ENCODE measurements at regions not wholly inside any gene's neighbourhood (a gene's known extent, or its start where the extent isn't known, plus 50 kb on each side); places are given as distances from the start of the nearest gene placed in this dataset.
"Not testable (repeated sequence)": the region's sequence is repeated elsewhere in the genome, so short reads cannot be mapped to it uniquely, and the experiment has no call there.

DNA sequence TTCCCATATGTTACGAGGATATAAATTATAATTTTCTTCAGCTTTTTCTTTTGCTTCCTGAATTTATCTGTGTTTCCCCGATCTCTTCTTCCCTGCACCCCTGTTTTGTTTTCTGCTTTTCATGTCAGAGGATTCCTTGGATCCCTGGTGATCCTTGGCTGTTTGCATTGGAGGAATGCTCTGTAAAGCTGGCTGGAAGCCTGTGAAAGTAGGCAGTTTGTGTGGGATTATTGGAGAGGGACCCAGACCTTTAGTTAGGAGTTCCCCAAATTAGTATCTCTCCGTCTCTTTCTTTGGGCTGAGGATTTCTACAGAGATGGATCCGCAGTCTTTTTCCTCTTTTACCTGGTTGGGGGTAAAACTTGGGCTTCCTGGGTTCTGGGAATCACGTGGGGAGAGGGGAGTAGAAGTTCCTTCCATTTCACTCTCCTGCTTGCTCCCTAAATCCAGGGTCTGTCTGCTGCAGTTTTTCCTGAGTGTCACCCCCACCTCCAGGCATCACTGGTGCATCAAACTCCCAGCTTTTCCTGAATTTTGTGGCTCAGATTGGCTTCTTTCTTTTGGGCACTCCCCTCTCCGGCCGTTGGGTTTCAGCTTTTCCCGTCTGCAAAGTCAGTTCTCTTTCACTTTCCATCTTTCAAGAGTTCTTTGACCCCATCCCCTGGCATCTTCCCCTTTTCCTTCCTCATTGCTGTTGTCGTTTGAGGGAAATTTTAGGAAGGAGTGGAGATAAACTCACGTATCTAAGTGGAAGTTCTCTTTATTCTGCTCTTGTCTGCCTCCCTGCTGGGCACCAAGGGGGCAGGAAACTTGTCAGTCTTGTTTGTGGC lies 79.1 kb upstream of the ALX4 start:
- no peak for DNase-seq

GRCh38 chr11:44389963-44390605 lies 80.1 kb upstream of the ALX4 start:
- no peak for DNase-seq

DNA sequence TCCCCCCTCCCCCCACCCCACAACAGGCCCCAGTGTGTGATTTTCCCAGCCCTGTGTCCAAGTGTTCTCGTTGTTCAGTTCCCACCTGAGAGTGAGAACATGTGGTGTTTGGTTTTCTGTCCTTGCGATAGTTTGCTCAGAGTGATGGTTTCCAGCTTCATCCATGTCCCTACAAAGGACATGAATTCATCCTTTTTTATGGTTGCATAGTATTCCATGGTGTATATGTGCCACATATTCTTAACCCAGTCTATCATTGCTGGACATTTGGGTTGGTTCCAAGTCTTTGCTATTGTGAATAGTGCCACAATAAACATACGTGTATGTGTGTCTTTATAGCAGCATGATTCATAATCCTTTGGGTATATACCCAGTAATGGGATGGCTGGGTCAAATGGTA lies 81.1 kb upstream of the ALX4 start:
- DNase-seq = not testable (repeated sequence)

DNA sequence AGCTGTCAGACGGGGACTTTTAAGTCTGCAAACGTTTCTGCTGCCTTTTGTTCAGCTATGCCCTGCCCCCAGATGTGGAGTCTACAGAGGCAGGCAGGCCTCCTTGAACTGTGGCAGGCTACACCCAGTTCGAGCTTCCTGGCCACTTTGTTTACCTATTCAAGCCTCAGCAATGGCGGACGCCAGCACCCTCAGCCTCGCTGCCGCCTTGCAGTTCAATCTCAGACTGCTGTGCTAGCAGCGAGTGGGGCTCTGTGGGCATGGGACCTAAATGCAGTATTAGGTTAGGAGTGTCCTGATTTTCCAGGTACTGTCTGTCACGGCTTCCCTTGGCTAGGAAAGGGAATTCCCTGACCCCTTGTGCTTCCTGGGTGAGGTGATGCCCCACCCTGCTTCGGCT lies 86.8 kb upstream of the ALX4 start:
- not testable (repeated sequence) for DNase-seq

DNA sequence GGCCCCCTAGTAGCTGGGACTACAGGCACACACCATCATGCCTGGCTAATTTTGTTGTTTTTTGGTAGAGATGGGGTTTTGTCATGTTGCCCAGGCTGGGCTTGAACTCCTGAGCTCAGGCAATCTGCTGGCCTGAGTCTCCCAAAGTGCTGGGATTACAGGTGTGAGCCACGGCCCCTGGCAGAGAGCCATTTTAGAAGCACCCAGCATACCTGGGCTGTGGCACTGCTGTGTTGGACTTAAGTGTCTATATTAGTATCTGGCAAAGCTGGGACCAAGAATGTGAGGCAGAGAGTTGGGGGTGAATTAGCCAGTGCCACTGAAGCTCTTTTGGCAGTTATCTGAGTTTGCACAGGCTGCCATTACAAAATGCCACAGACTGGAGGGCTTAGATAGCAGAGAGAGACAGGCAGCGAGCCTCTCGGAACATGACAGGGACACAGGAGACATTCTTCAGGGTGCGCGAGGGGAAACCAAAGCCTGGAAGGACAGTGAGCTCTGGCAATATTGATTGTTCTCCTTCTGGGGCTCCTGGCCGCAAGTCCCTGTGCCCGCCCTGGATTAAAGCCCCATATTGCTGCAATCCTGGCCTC lies 87.7 kb upstream of the ALX4 start:
- no peak for DNase-seq

GRCh38 chr11:44398266-44399030 lies 88.5 kb upstream of the ALX4 start:
- DNase-seq = no peak

DNA sequence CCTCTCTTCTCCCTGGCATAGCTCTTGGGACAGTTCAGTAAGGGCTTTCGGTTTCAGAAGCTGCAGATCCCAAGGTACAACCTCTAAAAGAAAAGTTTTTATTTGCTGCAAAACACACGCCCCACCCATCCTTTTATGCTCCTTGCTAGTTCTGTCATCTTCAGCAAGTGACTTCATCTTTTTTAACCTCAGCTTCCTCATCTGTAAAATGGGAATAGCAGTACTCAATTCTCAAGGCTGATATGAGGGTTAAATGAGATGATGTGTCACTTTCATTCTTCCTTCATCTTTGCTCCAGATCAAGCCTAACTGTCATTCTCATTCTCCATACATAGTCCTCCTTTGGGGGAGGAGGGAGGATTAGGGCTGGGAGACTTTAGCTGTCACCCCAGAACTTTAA lies 90.0 kb upstream of the ALX4 start:
- DNase-seq = no peak

GRCh38 chr11:44400431-44400830 lies 90.5 kb upstream of the ALX4 start:
- DNase-seq = no peak

DNA sequence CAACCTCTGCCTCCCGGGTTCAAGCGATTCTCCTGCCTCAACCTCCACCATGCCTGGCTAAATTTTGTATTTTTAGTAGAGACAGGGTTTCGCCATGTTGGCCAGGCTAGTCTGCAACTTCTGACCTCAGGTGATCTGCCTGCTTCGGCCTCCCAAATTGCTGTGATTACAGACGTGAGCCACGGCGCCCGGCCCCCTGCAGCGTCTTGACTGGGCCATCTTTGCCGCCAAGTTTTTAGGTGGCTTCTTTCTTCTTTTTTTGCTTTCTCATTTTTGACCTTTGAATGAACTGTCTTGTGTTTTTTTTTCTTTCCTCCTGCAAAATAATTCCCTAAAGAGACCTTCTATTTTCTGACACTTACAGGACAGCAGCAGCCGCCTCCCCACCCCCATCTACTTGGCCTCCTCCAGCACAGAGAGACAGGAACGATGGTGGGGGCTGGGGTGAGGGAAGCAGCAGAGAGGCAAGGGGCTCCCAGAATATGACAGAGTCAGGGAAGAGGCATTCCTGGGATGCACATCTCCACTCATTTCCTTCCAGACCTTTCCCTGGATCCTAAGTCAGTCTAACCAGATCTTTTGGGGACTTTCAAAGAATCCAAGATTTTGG lies 92.6 kb upstream of the ALX4 start:
- no peak for DNase-seq

GRCh38 chr11:44403176-44403575 lies 93.2 kb upstream of the ALX4 start:
- DNase-seq = no peak

DNA sequence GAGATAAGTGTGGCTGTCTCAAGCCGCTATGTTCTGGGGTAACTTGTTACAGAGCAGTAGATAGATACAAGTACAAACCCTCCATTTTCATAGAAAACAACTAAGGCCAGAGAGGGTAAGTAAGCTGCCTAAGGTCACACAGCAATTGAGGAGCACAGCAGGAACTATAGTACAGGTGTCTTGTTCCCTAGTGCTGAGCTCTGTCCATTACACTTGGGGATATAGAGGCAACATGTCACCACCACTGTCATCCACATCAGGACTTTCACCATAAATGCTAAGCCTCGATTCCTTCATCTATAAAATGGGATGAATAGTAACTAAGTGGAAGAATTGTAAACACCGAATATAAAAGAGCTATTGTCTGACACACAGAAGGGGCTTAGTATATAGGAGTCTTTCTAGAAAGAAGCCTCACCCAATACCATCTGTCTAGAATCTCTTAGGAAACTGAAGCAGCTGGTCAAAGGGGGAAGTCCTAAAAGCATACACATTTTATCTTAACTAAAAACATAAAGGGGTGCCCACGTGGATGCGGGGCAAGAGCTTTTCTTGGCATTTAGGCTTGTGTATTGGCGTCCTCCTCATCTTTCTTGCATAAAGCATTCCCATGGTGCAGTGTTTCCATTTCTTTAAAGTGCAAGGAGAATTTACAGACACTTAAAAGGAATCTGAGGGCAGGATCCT lies 93.8 kb upstream of the ALX4 start:
- DNase-seq = no peak

GRCh38 chr11:44404301-44404700 lies 94.4 kb upstream of the ALX4 start:
- DNase-seq = no peak

DNA sequence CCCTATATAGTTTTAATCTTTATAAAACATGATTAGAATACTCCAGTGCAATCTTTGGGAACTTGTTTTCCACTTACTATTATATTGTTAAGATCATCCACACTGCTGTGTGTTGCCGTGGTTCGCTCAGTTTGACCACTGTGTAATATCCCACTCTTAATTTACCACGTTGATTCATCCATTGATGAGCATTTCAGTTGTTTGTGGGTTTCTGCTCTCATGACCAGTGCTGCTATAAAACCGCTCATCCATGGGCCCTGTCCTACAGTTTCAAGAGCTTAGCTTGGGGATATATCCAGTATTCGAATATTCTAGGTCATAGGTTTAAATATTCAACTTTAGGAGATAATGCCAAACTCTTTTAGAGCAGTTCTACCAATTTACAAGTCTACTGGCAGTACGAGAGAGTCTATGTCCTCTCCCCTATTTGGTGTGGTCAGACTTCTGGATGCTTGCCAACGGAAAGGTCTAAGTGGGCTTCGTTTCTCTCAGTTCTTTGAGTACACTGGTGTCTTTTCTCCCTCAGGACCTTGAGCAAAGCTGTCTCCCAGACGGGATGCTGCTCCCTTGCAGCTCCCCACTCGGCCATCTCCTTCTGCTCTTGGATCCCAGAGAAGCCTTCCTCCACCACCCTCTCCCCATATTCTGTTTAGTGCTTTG lies 94.9 kb upstream of the ALX4 start:
- DNase-seq = no peak

DNA sequence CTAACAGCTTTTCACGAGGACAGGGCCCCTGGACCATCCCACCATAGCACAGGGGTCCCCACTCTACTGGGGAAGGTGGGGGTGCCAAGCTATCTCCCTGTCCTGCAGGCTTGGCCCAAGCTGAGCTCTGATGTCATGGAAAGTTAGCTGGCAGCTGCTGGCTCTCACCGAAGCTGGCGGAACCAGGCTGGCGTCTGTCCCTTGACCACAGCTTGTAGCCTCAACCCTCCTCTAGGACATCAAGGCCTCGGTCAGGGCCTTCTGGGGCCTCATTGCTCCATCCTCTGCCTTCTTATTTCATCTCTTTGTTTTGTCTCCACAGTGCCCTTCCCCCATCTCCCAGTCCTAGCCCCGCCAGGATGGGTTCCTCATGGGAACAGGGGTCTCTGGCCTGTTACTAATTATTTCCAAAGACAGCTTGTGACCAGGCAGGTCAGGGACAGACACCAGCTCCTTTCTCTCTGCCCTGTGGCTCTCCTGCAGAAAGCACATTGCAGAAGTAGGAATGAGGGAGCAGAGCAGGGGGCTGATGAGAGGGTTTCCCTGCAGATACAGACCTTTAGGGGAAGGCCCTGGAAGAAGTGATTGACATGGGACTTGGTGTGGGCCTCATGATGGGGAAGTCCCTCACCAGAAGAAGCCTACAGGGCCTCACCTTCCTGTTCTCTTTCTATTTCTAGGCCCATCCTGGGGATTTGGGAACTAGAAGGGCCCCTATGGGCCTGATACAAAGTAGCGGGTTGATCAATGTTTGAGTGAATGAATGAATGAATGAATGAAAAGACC lies 97.5 kb upstream of the ALX4 start:
- no peak for DNase-seq

DNA sequence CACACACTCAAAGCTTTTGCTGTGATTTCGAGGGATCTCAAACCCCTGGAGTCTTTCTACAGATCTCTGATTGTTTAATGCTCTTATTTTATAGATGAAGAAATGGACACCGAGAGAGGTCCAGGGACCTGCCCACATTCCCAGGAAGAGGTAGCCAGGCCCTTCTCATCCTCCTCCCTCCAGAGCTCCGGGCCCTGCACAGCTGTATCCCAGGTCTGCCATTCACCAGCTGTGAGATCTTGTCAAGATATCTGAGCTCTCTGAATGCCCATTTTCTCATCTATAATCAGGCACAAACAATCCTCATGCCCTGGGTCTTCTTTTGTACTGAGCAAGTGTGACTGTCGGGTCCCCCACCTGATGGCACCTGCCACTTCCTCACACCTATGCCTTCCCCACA lies 98.2 kb upstream of the ALX4 start:
- no peak for DNase-seq

- DNase-seq = no peak
These were observed 99.0 kb upstream of the ALX4 start for GRCh38 chr11:44408711-44409470.

DNA sequence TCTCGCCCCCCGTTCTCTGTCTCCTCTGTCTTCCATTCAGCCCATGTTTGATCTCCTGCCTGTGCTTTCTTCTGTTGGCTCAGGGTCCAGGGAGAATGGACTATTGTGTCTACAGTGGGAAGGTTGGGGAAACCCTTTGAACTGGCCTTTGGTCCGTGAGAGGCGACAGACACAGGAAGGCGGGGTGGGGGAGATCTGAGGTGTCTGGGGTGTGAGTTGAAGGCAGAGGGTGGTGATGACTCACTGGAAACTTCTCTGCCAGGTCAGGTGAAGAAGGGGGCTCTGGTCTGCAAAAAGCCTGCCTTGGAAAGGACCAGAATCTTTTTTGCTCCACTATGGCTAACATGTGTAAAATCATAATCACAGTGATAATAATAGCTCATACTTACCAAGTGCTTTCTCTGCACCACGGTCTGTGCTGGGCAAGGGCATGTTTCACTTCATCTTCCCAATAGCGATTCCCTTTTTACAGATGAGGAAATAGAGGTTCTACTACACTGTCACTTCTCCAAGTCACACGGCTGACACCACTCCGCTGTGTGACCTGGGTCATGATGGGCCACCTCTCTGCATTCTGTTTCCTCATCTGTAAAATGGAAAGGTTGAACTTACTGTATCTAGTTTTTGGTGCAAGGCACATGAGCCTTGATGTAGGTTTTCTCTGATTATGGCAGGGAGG lies 99.8 kb upstream of the ALX4 start:
- no peak for DNase-seq

GRCh38 chr11:44416776-44417175 lies 106.8 kb upstream of the ALX4 start:
- no peak for DNase-seq

DNA sequence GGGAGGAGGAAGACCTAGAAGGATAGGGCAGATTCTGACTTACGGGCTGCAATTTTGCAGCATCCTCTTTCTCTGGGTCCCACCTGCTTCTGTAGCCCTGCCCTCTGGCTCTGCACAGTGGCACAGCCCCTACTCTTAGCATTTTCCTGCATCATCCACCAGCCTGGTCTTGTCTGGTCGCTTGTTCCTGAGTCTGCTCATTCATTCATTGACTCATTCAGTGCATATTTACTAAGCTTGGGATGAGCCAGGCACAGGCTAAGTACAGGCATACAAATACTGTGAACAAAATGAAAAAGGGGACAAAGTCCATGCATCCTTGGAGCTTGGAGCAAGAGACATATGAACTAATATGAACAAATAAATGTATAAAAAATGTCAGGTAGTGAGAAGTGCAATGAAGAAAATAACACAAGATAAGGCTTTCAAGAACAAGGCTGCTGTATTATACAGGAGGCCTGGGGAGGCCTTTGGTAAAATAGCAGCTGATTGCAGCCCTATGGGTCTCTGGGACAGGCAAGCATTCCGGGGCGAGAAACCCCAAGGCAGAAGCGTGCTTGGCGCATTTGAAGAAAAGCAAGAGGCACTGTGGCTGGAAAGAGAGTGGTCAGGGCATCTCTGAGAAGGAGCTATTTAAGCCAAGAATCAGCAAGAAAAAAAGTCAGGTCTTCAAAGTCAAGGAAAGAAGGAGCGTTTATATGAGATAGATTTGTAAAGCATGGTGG lies 108.0 kb upstream of the ALX4 start:
- no peak for DNase-seq
